Endothelial cell of umbilical vein (primary cell): ENCODE measurements at regions not wholly inside any gene's neighbourhood (a gene's known extent, or its start where the extent isn't known, plus 50 kb on each side); places are given as distances from the start of the nearest gene placed in this dataset.

ENCODE experiments used
- CTCF ChIP-seq, 2 donors: IDR thresholded peaks; 1 replicate in 1 of 2; 2 replicates in 1 of 2; pipeline ENCODE4 v1.5.1; 2011; ENCODE audit warnings: low read length in 2 of 2, mild to moderate bottlenecking in 2 of 2, moderate library complexity in 2 of 2, control low read depth in 1 of 2, inconsistent platforms in 1 of 2, low read depth in 1 of 2; ENCODE audit not compliant: insufficient read depth in 1 of 2; ENCODE audit errors: extremely low read depth in 1 of 2
- EZH2 ChIP-seq: IDR thresholded peaks from 2 replicates; pipeline ENCODE4 v1.6.1; 2012; ENCODE audit warnings: borderline replicate concordance, low read depth, mild to moderate bottlenecking, moderate library complexity, low read length, inconsistent platforms; ENCODE audit not compliant: severe bottlenecking
- GATA2 ChIP-seq: IDR thresholded peaks from 2 replicates; pipeline ENCODE4 v1.7.0; 2011; ENCODE audit warnings: low read depth, mild to moderate bottlenecking, moderate library complexity, mixed read lengths, low read length; ENCODE audit not compliant: insufficient read length, insufficient read depth
- MAX ChIP-seq: IDR thresholded peaks from 2 replicates; pipeline ENCODE4 v1.6.1; 2011; ENCODE audit not compliant: insufficient read depth, insufficient read length
- POLR2A ChIP-seq: IDR thresholded peaks from 2 replicates; pipeline ENCODE4 v1.6.1; 2012; ENCODE audit warnings: low read depth, mild to moderate bottlenecking, control low read depth, low read length
- POLR2AphosphoS5 ChIP-seq: IDR thresholded peaks from 2 replicates; pipeline ENCODE4 v1.6.1; 2012; ENCODE audit warnings: low read depth, mild to moderate bottlenecking, control low read depth, low read length, moderate library complexity; ENCODE audit not compliant: insufficient read depth

GRCh38 chr18:78378403-78378802 is 601.2 kb upstream of the SALL3 start:
- TF ChIP-seq POLR2AphosphoS5: no peak
- no peak for TF ChIP-seq CTCF (IDR thresholded peaks at IDR 0.05; ENCODE audit: extremely low read depth in 1 of 2, insufficient read depth in 1 of 2, low read depth in 1 of 2, low read length in 2 of 2)
- TF ChIP-seq POLR2A: no peak
- no peak for TF ChIP-seq EZH2
- TF ChIP-seq MAX: no peak
- TF ChIP-seq GATA2: no peak
